Fibroblast of lung (primary cell): ENCODE measurements at regions not wholly inside any gene's neighbourhood (a gene's known extent, or its start where the extent isn't known, plus 50 kb on each side); places are given as distances from the start of the nearest gene placed in this dataset.

ENCODE experiments used
- DNase-seq, 2 donors: peaks; one replicate each; pipeline versions ENCODE4 v3.0.0 to v3.0.0-alpha.2; 2010; ENCODE audit warnings: low read depth in 2 of 2
- H2AFZ ChIP-seq: 2 replicates; pipeline ENCODE4 v1.5.1; 2012; ENCODE audit warnings: low read length, control low read depth, inconsistent platforms
- H3K27ac ChIP-seq: 2 replicates; pipeline ENCODE4 v1.5.1; 2011; ENCODE audit warnings: low read length, control low read depth; ENCODE audit not compliant: insufficient read depth
- H3K27me3 ChIP-seq: 2 replicates; pipeline ENCODE4 v1.5.1; 2011; ENCODE audit warnings: mild to moderate bottlenecking, low read length; ENCODE audit not compliant: control insufficient read depth, insufficient read depth
- H3K36me3 ChIP-seq: 2 replicates; pipeline ENCODE4 v1.5.1; 2011; ENCODE audit warnings: low read length; ENCODE audit not compliant: control insufficient read depth, insufficient read depth
- H3K4me1 ChIP-seq: 2 replicates; pipeline ENCODE4 v1.5.1; 2011; ENCODE audit warnings: low read length; ENCODE audit not compliant: control insufficient read depth, insufficient read depth; ENCODE audit errors: extremely low read depth
- H3K4me2 ChIP-seq: 2 replicates; pipeline ENCODE4 v1.5.1; 2011; ENCODE audit warnings: low read length, control low read depth; ENCODE audit not compliant: insufficient read depth; ENCODE audit errors: extremely low read depth
- H3K4me3 ChIP-seq, 4 experiments: fragments of 200-600 bp in 1 of 4; sonication (generic) in 1 of 4; replicated peaks in 1 of 4; 2 replicates each; pipeline ENCODE4 v1.5.1; 2011 to 2016; ENCODE audit warnings: low read length in 4 of 4, low read depth in 3 of 4, mild to moderate bottlenecking in 3 of 4, control low read depth in 2 of 4, inconsistent platforms in 1 of 4, mixed read lengths in 1 of 4; ENCODE audit not compliant: insufficient read depth in 1 of 4; ENCODE audit errors: control extremely low read depth in 1 of 4
- H3K79me2 ChIP-seq: 2 replicates; pipeline ENCODE4 v1.5.1; 2012; ENCODE audit warnings: mild to moderate bottlenecking, low read length, inconsistent platforms; ENCODE audit not compliant: control insufficient read depth, insufficient read depth
- H3K9ac ChIP-seq: 2 replicates; pipeline ENCODE4 v1.5.1; 2011; ENCODE audit warnings: mild to moderate bottlenecking, low read length, control low read depth; ENCODE audit not compliant: insufficient read depth
- H3K9me3 ChIP-seq: 2 replicates; pipeline ENCODE4 v1.5.1; 2012; ENCODE audit warnings: low read depth, low read length; ENCODE audit not compliant: control insufficient read depth, insufficient read depth
- H4K20me1 ChIP-seq: 2 replicates; pipeline ENCODE4 v1.5.1; 2011; ENCODE audit warnings: low read length; ENCODE audit not compliant: control insufficient read depth, insufficient read depth; ENCODE audit errors: extremely low read depth
- CTCF ChIP-seq, 2 donors: IDR thresholded peaks in 1 of 2; conservative IDR thresholded peaks in 1 of 2; 1 replicate in 1 of 2; 2 replicates in 1 of 2; pipeline ENCODE4 v1.5.1; 2011 to 2012; ENCODE audit warnings: low read length in 2 of 2, control low read depth in 1 of 2, inconsistent platforms in 1 of 2, low read depth in 1 of 2, mild to moderate bottlenecking in 1 of 2
- EZH2 ChIP-seq: IDR thresholded peaks from 2 replicates; pipeline ENCODE4 v1.5.1; 2012; ENCODE audit warnings: low read length, control low read depth, mild to moderate bottlenecking; ENCODE audit errors: missing control alignments

- no peak overlapping the region for H3K4me2 ChIP-seq
- H3K4me3 ChIP-seq: no peak overlapping the region
- no peak for TF ChIP-seq EZH2
- no peak for TF ChIP-seq CTCF (conservative IDR thresholded peaks at IDR 0.05 in 1 of 2, IDR thresholded peaks at IDR 0.05 in 1 of 2; ENCODE audit: low read depth in 1 of 2, low read length in 2 of 2)
- DNase-seq: no peak
- no peaks in the 10 kb centered on the region for H3K4me1 ChIP-seq
- H3K9me3 ChIP-seq: no peaks in the 10 kb centered on the region
- no peaks in the 10 kb centered on the region for H4K20me1 ChIP-seq
- no peak overlapping the region for H3K9ac ChIP-seq
- H3K27ac ChIP-seq: no peak overlapping the region
- no peak overlapping the region for H2AFZ ChIP-seq
- no peaks in the 10 kb centered on the region for H3K36me3 ChIP-seq
- no peaks in the 10 kb centered on the region for H3K79me2 ChIP-seq
- no peaks in the 10 kb centered on the region for H3K27me3 ChIP-seq
These were observed 309.0 kb upstream of the MEIS1 start for GRCh38 chr2:66125951-66126350.

- Histone ChIP-seq H3K9ac (no peak overlapping the region), H3K36me3 (no peaks in the 10 kb centered on the region), H2AFZ (no peak overlapping the region), H3K4me1 (no peaks in the 10 kb centered on the region), H3K79me2 (no peaks in the 10 kb centered on the region), H3K27ac (no peak overlapping the region), H3K4me3 (no peak overlapping the region), H3K27me3 (no peaks in the 10 kb centered on the region), H3K4me2 (no peak overlapping the region), H4K20me1 (no peaks in the 10 kb centered on the region), H3K9me3 (no peaks in the 10 kb centered on the region)
- TF ChIP-seq EZH2 (no peak), CTCF (conservative IDR thresholded peaks at IDR 0.05 in 1 of 2, IDR thresholded peaks at IDR 0.05 in 1 of 2; ENCODE audit: low read depth in 1 of 2, low read length in 2 of 2) (no peak)
- DNase-seq: no peak
These were observed 312.4 kb upstream of the MEIS1 start for GRCh38 chr2:66122516-66122915.

GRCh38 chr2:66121946-66122345 is 313.0 kb upstream of the MEIS1 start:
- Histone ChIP-seq H3K4me3 (no peak overlapping the region), H3K4me2 (no peak overlapping the region), H2AFZ (no peak overlapping the region), H3K4me1 (no peaks in the 10 kb centered on the region), H4K20me1 (no peaks in the 10 kb centered on the region), H3K79me2 (no peaks in the 10 kb centered on the region), H3K9ac (no peak overlapping the region), H3K9me3 (no peaks in the 10 kb centered on the region), H3K27ac (no peak overlapping the region), H3K27me3 (no peaks in the 10 kb centered on the region), H3K36me3 (no peaks in the 10 kb centered on the region)
- no peak for DNase-seq
- no peak for TF ChIP-seq CTCF (conservative IDR thresholded peaks at IDR 0.05 in 1 of 2, IDR thresholded peaks at IDR 0.05 in 1 of 2; ENCODE audit: low read depth in 1 of 2, low read length in 2 of 2)
- TF ChIP-seq EZH2: no peak
